Islet of Langerhans (tissue), 1 donor: ENCODE measurements at regions not wholly inside any gene's neighbourhood (a gene's known extent, or its start where the extent isn't known, plus 50 kb on each side); places are given as distances from the start of the nearest gene placed in this dataset.

ENCODE experiments used
- FAIRE-seq: peaks from one replicate; lab custom pipeline; 2011; peaks lifted over from hg19 to GRCh38; lab: Jason Lieb, UNC

GRCh38 chr1:163656095-163656759 lies 334.5 kb downstream of the NUF2 start:
- peak; percentile 27 for FAIRE-seq

DNA sequence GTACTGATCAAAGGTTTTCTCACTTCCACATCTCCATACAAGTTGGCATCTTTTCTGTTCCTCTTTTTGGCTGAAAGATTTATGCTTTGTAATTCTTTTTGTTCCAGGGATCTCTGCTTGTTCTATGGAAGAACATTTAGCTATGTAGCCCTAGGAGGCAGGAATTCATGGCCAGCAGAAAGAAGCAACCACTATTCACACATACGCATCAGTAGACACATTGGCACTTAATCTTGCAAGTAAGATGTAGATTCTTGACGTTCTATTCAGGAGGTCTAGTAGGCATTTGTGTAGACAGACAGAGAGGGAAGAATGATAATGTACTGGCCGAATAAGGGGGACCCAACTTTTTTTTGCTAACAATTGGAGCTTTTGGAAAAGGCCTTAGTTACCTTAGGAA lies 336.0 kb downstream of the NUF2 start:
- no peak for FAIRE-seq

DNA sequence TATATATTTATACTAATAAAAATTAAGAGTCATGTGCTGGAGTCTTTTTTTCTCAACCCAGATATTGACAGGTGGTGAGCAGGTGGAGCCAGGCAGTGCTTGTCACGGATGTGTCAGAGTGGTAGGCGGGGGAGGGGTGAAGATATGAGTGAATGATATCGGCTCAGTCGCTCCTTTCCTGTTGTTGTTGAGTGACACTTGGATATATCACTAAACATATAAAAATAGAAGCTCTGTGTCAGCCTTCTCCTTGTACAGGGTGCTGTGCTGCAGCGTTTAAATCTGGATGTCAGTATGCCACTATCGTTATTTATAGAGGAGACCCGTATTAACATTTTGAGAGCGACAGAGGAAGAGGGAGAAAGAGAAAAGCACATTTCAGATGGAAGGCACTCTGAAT lies 339.6 kb downstream of the NUF2 start:
- no peak for FAIRE-seq

GRCh38 chr1:163664671-163665335 lies 343.0 kb downstream of the NUF2 start:
- FAIRE-seq = no peak

GRCh38 chr1:163668472-163668871 lies 346.7 kb downstream of the NUF2 start:
- FAIRE-seq = no peak

GRCh38 chr1:163670989-163671757 lies 349.4 kb downstream of the NUF2 start:
- FAIRE-seq = no peak

GRCh38 chr1:163672976-163673758 lies 351.4 kb downstream of the NUF2 start:
- FAIRE-seq = no peak

- FAIRE-seq = no peak
Observed at GRCh38 chr1:163673759-163674151, 352.0 kb downstream of the NUF2 start.

GRCh38 chr1:163674236-163674635 lies 352.5 kb downstream of the NUF2 start:
- no peak for FAIRE-seq

- no peak for FAIRE-seq
Observed at GRCh38 chr1:163684785-163685184, 363.0 kb downstream of the NUF2 start.

GRCh38 chr1:163692266-163692665 lies 370.5 kb downstream of the NUF2 start:
- no peak for FAIRE-seq

GRCh38 chr1:163697137-163697536 lies 375.4 kb downstream of the NUF2 start:
- no peak for FAIRE-seq

DNA sequence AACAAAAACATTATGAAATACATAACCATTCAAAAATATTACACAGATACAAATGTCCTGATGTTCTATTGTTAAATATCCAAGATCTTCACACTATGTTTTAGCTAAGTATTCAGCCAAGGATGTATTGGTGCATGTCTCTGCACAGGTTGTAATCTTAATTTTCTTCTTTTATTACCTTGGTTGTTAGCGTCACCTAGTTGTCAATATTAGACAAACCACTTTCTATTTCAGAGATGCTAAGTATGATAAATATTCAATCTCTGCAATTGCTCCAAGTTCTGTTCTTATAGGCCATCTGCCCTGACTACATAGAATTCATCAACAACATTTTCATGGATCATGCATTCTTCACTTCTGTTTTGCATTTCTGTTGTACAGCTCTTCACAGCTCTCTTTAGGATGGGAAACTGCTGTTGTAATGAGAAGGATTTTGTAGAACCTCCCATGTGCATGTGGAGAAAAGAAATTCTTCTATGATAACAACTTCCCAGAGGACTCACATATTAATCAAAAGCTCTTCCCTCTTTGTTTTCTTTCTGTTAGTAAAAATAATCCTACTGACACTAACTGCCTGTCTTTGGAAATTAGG lies 380.1 kb downstream of the NUF2 start:
- no peak for FAIRE-seq

DNA sequence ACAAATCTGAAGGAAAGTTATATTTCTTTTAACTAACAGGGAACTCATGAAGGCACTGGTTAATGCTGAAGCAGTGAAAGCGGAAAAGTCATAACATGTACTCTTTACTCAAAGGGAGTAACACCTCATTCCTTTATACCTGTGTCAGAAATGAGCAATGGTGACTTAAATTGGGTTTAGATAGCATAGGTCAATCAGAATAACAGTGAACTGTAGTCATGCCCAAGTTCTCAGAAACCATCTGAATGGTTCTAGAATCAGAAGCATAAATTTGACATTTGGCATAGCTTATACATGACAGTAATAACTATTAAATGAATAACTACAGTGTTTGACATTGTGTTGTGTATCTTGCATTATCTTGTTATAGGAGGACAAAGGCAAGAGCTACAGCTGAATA lies 382.0 kb downstream of the NUF2 start:
- FAIRE-seq = no peak

DNA sequence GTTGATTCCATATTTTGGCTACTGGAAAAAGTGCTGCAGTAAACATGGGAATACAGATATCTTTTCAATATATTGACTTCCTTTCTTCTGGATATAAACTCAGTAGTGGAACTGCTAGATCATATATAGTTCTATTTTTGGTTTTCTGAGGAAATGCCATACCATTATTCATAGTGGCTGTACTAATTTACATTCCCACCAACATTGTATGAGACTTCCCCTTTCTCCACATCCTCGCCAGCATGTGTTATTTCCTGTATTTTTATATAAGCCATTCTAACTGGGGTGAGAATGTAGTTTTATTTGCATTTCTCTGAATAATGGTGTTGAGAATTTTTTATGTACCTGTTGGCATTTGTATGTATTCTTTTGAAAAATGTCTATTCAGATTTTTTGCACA lies 385.2 kb downstream of the NUF2 start:
- FAIRE-seq = no peak

DNA sequence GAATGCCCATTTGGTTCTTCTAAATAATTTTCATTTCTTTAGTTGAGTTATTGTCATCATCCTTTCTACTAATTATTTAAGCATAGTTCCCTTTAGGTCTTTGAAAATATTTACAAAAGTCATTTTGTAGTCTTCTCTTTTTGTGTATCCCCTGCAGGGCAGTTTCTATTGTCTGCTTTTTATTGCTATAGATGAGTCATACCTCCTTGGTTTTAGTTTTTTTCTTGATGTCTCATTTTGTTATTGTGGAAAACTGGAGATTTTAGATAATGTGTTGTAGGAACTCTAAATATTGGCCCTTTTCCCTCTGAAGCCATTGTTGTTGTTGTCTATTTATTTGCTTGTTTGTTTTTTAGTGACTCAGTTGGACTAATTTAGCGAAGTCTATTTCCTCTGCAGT lies 387.9 kb downstream of the NUF2 start:
- FAIRE-seq = no peak

DNA sequence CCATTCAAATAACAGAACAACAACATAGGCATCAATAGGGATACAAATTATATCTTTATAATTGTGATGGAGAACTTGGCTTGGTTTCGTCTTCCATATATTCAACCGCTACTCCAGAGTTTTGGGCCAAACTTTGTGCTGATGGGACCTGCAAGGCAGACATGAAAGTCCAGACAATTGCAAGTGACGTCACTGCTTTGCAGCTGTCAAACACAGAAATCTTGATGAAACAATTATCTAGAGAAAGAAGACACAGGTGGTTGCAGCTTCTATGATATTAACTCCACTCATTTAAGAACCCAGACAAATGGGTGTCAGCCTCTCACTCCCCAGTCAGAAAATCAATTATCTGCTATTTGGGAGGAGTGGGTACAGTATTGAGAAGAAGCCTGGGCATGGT lies 390.6 kb downstream of the NUF2 start:
- FAIRE-seq = no peak

GRCh38 chr1:163720294-163720693 lies 398.5 kb downstream of the NUF2 start:
- no peak for FAIRE-seq

GRCh38 chr1:163725551-163725950 lies 403.8 kb downstream of the NUF2 start:
- no peak for FAIRE-seq

- FAIRE-seq = no peak
Observed at GRCh38 chr1:163730411-163730821, 408.7 kb downstream of the NUF2 start.

DNA sequence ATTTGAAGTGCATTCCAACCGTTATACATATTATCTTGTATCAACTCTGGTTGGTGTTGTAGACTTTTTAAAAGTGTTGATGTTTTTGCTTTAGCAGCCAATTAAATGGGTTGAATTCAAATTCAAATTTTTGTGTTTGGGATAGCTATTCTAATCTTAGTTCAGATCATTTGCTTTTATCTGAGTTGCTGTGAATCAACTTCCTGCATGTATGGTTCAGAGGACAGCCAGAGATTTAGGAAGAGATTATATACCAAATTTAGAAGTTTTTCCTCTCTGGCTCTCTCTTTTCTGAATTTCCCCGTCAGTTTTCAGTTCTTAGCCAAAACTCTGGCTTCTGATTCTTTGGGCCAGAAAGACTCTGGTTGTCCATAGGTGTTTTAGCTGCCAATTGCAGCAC lies 415.5 kb downstream of the NUF2 start:
- no peak for FAIRE-seq

GRCh38 chr1:163744301-163744887 lies 422.6 kb downstream of the NUF2 start:
- no peak for FAIRE-seq
